HUES48 (cell line): ENCODE measurements at regions not wholly inside any gene's neighbourhood (a gene's known extent, or its start where the extent isn't known, plus 50 kb on each side); places are given as distances from the start of the nearest gene placed in this dataset.
"Not testable (repeated sequence)": the region's sequence is repeated elsewhere in the genome, so short reads cannot be mapped to it uniquely, and the experiment has no call there.

Experiments used
- H3K27ac ChIP-seq: one replicate; pipeline ENCODE4 v1.7.0; 2013; ENCODE audit warnings: low read depth, low read length, inconsistent platforms
- H3K27me3 ChIP-seq: 2 replicates; pipeline ENCODE4 v1.6.1; 2013; ENCODE audit warnings: mild to moderate bottlenecking, low read length; ENCODE audit not compliant: control insufficient read depth, insufficient read depth
- H3K36me3 ChIP-seq: 2 replicates; pipeline ENCODE4 v1.6.1; 2013; ENCODE audit warnings: low read length; ENCODE audit not compliant: control insufficient read depth, insufficient read depth
- H3K4me1 ChIP-seq: 2 replicates; pipeline ENCODE4 v1.6.1; 2013; ENCODE audit warnings: mild to moderate bottlenecking, low read length; ENCODE audit not compliant: control insufficient read depth, insufficient read depth
- H3K4me3 ChIP-seq: 2 replicates; pipeline ENCODE4 v1.5.1; 2013; ENCODE audit warnings: mild to moderate bottlenecking, low read depth, low read length
- H3K9ac ChIP-seq: 2 replicates; pipeline ENCODE4 v1.6.1; 2013; ENCODE audit warnings: mild to moderate bottlenecking, low read depth, low read length, moderate library complexity
- H3K9me3 ChIP-seq: 2 replicates; pipeline ENCODE4 v1.6.1; 2013; ENCODE audit warnings: low read length; ENCODE audit not compliant: control insufficient read depth, insufficient read depth

GRCh38 chr2:111309231-111310075 lies 188.7 kb downstream of the BCL2L11 start:
- not testable (repeated sequence) for H3K4me3 ChIP-seq, H3K4me1 ChIP-seq

GRCh38 chr2:111310395-111310794 lies 189.7 kb downstream of the BCL2L11 start:
- H3K9ac ChIP-seq, H3K36me3 ChIP-seq, H3K4me1 ChIP-seq, H3K27me3 ChIP-seq, H3K4me3 ChIP-seq, H3K27ac ChIP-seq, H3K9me3 ChIP-seq: not testable (repeated sequence)

More at GRCh38 chr2:111309231-111310075, 188.7 kb downstream of the BCL2L11 start:
- not testable (repeated sequence) for H3K9me3 ChIP-seq, H3K9ac ChIP-seq, H3K27me3 ChIP-seq, H3K27ac ChIP-seq, H3K36me3 ChIP-seq

GRCh38 chr2:111311568-111311967 lies 190.9 kb downstream of the BCL2L11 start:
- H3K27ac ChIP-seq, H3K4me3 ChIP-seq, H3K9me3 ChIP-seq, H3K9ac ChIP-seq, H3K27me3 ChIP-seq, H3K4me1 ChIP-seq, H3K36me3 ChIP-seq: not testable (repeated sequence)

GRCh38 chr2:111312897-111313607 lies 192.3 kb downstream of the BCL2L11 start:
- not testable (repeated sequence) for H3K27me3 ChIP-seq, H3K9me3 ChIP-seq, H3K9ac ChIP-seq, H3K27ac ChIP-seq, H3K4me3 ChIP-seq, H3K4me1 ChIP-seq, H3K36me3 ChIP-seq

GRCh38 chr2:111313711-111314110 lies 193.0 kb downstream of the BCL2L11 start:
- not testable (repeated sequence) for H3K27me3 ChIP-seq, H3K9me3 ChIP-seq, H3K27ac ChIP-seq, H3K9ac ChIP-seq, H3K4me1 ChIP-seq, H3K36me3 ChIP-seq, H3K4me3 ChIP-seq

GRCh38 chr2:111315188-111315917 lies 194.6 kb downstream of the BCL2L11 start:
- not testable (repeated sequence) for H3K4me3 ChIP-seq, H3K27ac ChIP-seq, H3K9me3 ChIP-seq, H3K36me3 ChIP-seq, H3K4me1 ChIP-seq, H3K27me3 ChIP-seq, H3K9ac ChIP-seq

GRCh38 chr2:111316221-111316741 lies 195.6 kb downstream of the BCL2L11 start:
- H3K4me1 ChIP-seq, H3K9me3 ChIP-seq, H3K36me3 ChIP-seq, H3K27ac ChIP-seq, H3K4me3 ChIP-seq, H3K27me3 ChIP-seq, H3K9ac ChIP-seq: not testable (repeated sequence)

GRCh38 chr2:111316881-111317549 lies 196.3 kb downstream of the BCL2L11 start:
- H3K4me1 ChIP-seq, H3K27me3 ChIP-seq, H3K4me3 ChIP-seq, H3K9me3 ChIP-seq, H3K36me3 ChIP-seq, H3K27ac ChIP-seq, H3K9ac ChIP-seq: not testable (repeated sequence)

GRCh38 chr2:111319552-111319951 lies 198.8 kb downstream of the BCL2L11 start:
- H3K9ac ChIP-seq, H3K27ac ChIP-seq, H3K4me1 ChIP-seq, H3K9me3 ChIP-seq, H3K4me3 ChIP-seq, H3K36me3 ChIP-seq, H3K27me3 ChIP-seq: not testable (repeated sequence)

- not testable (repeated sequence) for H3K9ac ChIP-seq, H3K4me1 ChIP-seq, H3K9me3 ChIP-seq, H3K4me3 ChIP-seq, H3K27me3 ChIP-seq, H3K36me3 ChIP-seq
- H3K27ac ChIP-seq = peak overlapping the region; percentile 69
Measured at GRCh38 chr2:111320264-111320663, 199.6 kb downstream of the BCL2L11 start.
